Left lobe of liver (tissue), 2 donors: ENCODE measurements at regions not wholly inside any gene's neighbourhood (a gene's known extent, or its start where the extent isn't known, plus 50 kb on each side); places are given as distances from the start of the nearest gene placed in this dataset.

Experiments used
- ATAC-seq: fragments of 200-7000 bp; cut with Tn5 transposase; one replicate; pipeline ENCODE4 v1.9.1; 2020; ENCODE audit warnings: mild to moderate bottlenecking, moderate library complexity
- DNase-seq: peaks from one replicate; pipeline ENCODE4 v3.0.0-alpha.2; 2020; ENCODE audit warnings: low spot score
- donor health status: DM: no; HTN: no; CAD: no; lungs with moderate emphysema.
- donor health status: DM: no; HTN: yes; CAD: no.

DNA sequence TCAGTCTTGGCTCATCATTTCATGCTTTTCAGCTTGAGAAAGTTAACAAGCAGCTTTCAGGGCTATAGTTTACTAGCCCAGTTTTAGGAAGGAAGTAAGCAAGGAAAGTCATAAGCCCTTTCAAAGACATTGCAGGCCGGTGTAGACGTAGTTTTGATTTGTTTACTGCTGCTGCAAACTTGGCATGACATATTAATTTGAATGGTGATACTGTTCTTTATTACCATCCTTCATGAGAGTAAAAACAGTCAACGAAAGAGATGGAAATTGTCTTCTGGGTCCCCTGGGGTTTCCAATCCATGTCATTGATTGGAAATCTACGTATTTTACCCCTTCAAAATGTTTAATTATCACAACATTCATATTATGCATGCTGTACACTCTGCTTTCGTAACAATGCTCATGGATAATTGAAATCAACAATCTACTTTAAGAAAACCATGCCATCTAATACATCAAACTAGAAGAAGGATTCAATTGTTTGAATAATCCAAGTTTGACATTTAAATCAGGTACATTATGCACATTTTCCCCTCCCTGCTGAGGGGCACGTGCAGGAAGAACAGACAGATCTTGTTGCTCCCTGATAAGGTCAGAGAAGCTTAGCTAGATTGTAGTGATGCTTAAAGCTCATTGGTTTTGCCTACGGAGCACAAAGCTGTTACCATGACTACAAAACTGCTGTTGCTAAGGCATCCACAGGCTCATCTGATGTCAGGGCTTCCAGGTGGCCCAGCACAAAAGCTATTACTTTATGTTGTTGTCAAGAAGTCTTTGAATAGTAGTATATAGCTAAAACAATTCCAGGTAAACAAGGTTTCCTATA, 139.9 kb upstream of the PRLR start:
- ATAC-seq: no peak
- DNase-seq: no peak

- ATAC-seq (no peak), DNase-seq (no peak)
These were observed 137.2 kb upstream of the PRLR start for GRCh38 chr5:35367526-35367925.

- DNase-seq: no peak
- no peak for ATAC-seq
These were observed 135.5 kb upstream of the PRLR start for GRCh38 chr5:35365758-35366157.

GRCh38 chr5:35364350-35364749, 134.1 kb upstream of the PRLR start:
- no peak for ATAC-seq
- DNase-seq: no peak

DNA sequence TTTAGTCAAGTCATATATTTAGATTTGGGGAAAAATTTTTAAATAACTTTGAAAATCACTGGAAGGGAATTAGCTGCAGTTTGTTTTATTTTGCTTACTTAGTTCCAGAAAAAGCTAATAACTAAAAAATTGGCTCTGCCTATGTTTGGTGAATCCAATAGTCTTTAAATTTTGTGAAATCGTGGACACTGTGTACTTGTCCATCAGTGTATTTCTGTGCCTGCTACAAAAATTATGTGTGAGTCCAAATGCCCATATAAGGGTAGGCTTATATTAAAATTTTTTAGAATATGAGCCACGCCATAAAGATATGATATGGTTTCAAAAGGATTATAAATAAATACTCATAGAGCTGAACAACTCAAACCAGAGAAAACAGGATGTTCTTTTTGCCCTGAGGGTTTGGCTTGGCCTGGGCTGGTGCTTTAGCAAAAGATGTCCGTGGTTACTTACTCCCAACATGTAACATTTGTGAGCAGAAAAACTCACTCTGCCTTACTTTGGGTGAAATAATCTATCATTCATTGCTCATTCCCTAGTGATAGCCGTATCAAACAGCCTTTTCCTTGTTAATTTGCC, 133.2 kb upstream of the PRLR start:
- DNase-seq (no peak), ATAC-seq (no peak)

DNA sequence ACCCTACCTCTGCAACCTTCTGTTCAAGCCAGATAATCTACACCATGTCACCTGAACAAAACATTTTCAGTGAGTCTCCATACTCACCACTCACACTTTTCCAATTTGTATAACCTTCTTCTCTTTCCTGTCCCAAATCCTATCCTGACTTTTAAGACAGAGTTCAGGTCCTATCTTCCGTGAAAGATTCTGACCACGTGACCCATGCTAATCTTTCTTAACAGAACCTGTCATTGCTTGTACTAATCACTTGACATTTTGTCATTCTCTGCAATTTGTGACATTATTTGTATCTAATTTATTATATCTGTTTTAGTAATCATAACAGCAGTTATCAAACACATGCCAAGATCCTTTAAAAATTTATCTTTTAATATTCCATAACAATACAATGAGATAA, 132.5 kb upstream of the PRLR start:
- DNase-seq: no peak
- no peak for ATAC-seq

DNA sequence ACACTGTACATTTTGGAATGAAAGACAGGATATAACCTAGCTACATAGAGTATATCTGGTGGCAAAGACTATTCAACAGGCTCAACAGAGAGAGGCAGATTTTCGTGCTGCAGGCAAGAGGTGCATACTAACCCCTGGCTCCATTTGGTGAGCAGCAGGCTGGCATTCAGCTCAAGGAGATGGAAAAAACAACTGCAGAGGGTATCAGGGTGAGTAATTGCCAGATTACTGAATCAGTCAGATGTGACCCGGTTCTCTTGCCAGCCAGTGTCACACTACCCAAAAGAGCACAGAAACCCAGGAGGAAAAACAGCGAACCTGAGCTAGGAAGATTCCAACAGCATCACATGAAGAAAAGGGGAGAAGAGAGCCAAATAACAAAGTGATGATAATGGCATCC, 130.4 kb upstream of the PRLR start:
- DNase-seq: no peak
- no peak for ATAC-seq

DNA sequence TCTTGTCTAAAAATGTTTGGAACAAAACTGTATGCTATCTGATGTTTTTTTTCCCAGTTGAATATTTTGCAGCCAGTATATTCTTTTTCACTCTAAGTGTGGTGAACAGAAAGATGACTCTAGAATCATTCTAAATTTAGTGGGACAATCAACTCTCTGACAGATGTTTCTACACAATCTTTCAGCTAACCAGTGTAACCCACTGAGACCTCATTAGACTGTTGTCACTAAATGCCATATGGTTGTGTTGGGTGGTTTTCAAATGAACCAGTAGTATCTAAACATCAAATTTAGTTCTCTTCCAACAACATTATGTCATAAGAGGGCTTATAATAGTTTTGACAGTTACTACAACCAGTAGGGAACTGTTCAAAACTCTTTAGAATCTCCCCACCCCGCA, 129.6 kb upstream of the PRLR start:
- DNase-seq (no peak), ATAC-seq (no peak)

- DNase-seq: no peak
- ATAC-seq: no peak
These were observed 127.7 kb upstream of the PRLR start for GRCh38 chr5:35357973-35358372.

DNA sequence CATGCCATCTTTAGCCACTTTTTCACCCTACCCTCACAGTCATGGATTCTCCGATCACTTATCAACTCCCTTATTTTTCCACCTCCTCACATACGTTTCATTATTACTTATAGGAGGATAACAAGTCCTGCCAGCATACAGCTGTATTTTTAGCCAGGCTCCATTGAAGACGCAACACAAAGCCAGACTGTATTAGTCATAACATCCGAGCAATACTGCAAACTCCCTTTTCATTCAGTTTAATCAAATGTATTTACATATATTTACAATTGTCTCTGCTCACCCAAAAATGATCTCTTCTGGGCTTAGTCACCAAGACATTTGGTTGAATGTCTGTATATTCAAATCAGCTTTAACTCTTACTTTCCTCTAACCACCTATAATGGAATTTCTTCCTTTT, 126.4 kb upstream of the PRLR start:
- no peak for ATAC-seq
- DNase-seq: no peak

GRCh38 chr5:35354751-35355150, 124.5 kb upstream of the PRLR start:
- DNase-seq (no peak), ATAC-seq (no peak)

GRCh38 chr5:35345222-35345621, 114.9 kb upstream of the PRLR start:
- ATAC-seq: no peak
- DNase-seq: no peak

DNA sequence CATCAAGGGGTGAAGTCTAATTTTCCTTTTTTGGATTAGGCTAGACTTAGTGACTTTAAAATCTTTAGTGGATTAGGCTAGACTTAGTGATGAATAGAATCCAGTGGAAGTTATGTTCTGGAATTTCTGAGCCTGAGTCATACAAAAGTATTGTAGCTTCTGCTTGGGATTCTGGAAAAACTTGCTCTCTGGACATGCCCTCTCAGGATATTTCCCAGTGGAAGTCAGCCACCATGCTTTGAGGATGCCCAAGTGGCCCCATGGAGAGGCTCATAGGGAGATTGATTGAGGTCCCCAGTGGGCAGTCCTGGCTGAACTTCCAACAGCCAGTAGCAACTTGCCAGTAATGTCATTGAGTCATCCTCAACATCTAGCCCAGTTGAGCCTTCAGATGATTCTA, 112.4 kb upstream of the PRLR start:
- ATAC-seq: no peak
- DNase-seq: no peak

DNA sequence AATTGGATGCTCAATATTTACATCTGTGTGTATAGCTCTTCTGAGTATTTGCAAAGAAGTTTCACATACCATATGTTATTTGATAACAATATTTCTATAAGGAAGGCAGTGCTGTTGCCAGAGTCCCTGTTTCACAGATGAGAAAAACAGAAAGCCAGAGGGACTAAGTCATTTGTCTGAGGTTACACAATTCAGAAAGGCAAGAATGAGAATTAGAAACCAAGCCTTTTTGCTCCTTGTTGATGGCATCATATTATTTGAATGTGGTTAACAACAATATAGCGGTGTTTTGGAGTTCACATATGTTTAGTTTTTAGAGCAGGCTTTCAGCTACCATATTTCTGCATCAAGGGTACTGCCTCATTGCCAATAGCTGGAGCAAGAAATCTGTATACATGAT, 110.9 kb upstream of the PRLR start:
- no peak for DNase-seq
- ATAC-seq: no peak

GRCh38 chr5:35339616-35340100, 109.4 kb upstream of the PRLR start:
- no peak for DNase-seq

DNA sequence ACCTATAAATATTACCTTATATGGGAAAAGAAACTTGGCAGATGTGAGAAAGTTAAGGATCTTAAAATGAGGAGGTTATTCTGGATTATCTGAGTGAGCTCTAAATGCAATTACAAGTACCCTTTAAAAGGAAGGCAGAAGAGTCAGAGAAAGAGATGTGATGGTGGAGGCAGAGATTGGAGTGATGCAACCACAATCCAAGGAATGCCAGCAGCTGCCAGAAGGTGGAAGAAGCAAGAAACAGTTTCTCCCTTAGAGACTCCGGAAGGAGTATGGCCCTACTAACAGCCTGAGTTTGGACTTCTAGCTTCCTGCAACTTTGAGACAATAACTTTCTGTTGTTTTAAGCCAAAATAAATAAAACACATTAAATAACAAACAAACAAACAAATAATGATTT, 108.7 kb upstream of the PRLR start:
- ATAC-seq (no peak), DNase-seq (no peak)

More at GRCh38 chr5:35339616-35340100, 109.4 kb upstream of the PRLR start:
- ATAC-seq: no peak

DNA sequence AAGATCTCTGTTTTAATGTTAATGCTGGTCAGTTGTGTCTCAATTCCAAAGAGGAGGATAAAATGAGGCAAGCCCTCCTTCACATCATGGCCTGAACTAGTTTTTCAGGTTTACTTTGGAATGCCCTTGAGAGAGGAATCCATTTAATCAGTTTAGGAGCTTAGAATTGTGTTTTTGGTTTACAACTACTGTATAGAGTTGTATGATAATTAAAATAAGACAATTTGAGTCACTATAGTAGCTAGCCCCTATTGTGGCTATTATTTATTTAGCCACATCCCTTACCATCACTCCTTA, 107.8 kb upstream of the PRLR start:
- no peak for DNase-seq
- ATAC-seq: no peak

DNA sequence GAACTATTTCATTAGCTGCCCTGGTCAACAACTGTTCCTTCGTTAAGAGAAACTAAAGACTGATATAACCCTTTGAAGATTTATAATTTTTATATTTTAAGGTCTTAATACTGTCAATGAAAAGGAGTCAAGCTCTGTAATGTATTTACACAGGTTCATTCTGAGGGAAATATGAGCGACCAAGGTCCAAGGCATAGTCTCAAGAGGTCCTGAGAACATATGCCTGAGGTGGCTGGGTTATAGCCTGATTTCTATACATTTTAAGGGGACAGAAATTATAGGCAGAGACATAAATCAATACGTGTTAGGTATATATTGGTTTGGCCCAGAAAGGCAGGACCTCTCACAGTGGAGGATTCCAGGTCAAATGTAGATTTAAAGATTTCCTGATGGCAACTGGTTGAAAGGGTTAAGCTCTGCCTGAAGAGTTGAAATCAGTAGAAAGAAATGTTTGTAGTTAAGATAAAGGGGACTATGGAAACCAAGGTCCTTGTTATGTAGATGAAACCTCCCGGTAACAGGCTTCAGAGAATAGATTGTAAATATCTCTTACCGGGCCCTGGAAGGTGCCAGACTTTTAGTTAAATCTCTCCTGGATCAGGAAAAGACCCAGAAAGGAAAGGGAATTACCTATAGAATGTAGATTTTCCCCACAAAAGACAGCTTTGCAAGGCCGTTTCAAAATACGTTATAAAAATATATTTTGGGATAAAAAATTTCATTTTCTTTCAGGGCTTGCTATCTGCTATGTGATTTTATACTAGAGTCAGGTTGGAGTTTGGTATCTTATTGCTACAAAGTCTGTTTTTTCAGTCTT, 107.3 kb upstream of the PRLR start:
- DNase-seq (no peak), ATAC-seq (no peak)

DNA sequence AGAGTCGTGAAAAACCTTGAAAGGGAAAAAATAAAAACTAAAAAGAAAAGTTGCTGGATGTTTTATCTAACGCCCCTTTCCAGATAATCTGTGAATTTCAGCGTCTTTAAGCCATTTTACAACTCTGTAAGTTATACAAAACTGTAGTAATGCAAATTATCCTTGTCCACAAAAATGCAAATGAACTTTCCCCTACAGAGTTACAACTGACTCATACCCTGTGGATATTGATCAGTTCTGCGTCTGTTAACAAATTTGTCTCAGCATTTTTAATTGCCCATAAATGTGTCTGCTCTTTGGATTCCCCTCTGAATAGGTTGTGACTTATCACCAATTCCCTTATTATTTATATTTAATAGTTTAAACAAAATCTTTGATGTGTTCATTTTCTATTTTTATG, 105.9 kb upstream of the PRLR start:
- ATAC-seq: no peak
- no peak for DNase-seq

GRCh38 chr5:35335752-35336151, 105.5 kb upstream of the PRLR start:
- DNase-seq (no peak), ATAC-seq (no peak)

DNA sequence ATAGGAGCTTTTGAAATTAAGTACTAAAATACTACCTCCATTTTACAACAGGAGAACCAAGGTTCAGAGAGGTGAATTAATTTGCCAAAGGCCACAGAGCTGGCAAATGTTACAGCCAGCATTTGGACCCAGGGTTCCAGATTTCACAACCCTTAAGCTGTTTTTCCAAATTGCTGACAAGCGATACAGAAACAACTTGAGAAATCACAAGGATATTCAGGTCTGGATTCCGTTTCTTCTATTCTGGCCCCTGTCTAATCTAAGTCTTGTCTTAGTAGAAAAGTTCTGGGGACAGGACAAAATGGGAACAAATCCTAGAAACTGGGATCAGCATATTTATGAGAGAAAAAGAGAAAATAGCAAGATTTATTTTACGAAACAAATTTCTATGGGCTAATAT, 103.1 kb upstream of the PRLR start:
- ATAC-seq: no peak
- no peak for DNase-seq
